ENCODE measurements at regions not wholly inside any gene's neighbourhood (a gene's known extent, or its start where the extent isn't known, plus 50 kb on each side); places are given as distances from the start of the nearest gene placed in this dataset.
"Not testable (repeated sequence)": the region's sequence is repeated elsewhere in the genome, so short reads cannot be mapped to it uniquely, and the experiment has no call there.

GRCh38 chrX:112341598-112341997 lies 259.0 kb upstream of the TRPC5 start:
- no peak overlapping the region for H3K4me3 Mint-ChIP-seq
- ChIA-PET POLR2A (no interaction called here), CTCF (no interaction called here)
- no peaks in the 10 kb centered on the region for H3K27me3 Mint-ChIP-seq (ENCODE audit: low read depth)
- no peak for DNase-seq
- H3K27ac Mint-ChIP-seq: no peak overlapping the region
- no peaks in the 10 kb centered on the region for H3K36me3 Mint-ChIP-seq (ENCODE audit: low read depth)
- H3K4me1 Mint-ChIP-seq (ENCODE audit: low read depth): no peaks in the 10 kb centered on the region
- no peaks in the 10 kb centered on the region for H3K9me3 Mint-ChIP-seq (ENCODE audit: insufficient read depth)
- no peak for ATAC-seq

- H3K27ac Mint-ChIP-seq: no peak overlapping the region
Measured at GRCh38 chrX:112313201-112313600, 230.6 kb upstream of the TRPC5 start.

GRCh38 chrX:112306027-112306426 lies 223.5 kb upstream of the TRPC5 start:
- no peak for DNase-seq
- Mint-ChIP-seq H3K4me1 (ENCODE audit: low read depth) (no peaks in the 10 kb centered on the region), H3K9me3 (ENCODE audit: insufficient read depth) (no peaks in the 10 kb centered on the region), H3K27me3 (ENCODE audit: low read depth) (no peaks in the 10 kb centered on the region), H3K36me3 (ENCODE audit: low read depth) (no peaks in the 10 kb centered on the region), H3K4me3 (no peak overlapping the region), H3K27ac (no peak overlapping the region)
- CTCF ChIA-PET: no interaction called here
- POLR2A ChIA-PET: no interaction called here
- ATAC-seq: no peak

More at GRCh38 chrX:112313201-112313600, 230.6 kb upstream of the TRPC5 start:
- Mint-ChIP-seq H3K9me3 (ENCODE audit: insufficient read depth) (no peaks in the 10 kb centered on the region), H3K4me1 (ENCODE audit: low read depth) (no peaks in the 10 kb centered on the region), H3K36me3 (ENCODE audit: low read depth) (no peaks in the 10 kb centered on the region), H3K4me3 (no peak overlapping the region), H3K27me3 (ENCODE audit: low read depth) (no peaks in the 10 kb centered on the region)
- POLR2A ChIA-PET: no interaction called here
- DNase-seq (no peak), ATAC-seq (no peak)
- CTCF ChIA-PET: no interaction called here

GRCh38 chrX:112279940-112280339 lies 197.4 kb upstream of the TRPC5 start:
- no peaks in the 10 kb centered on the region for H3K27me3 Mint-ChIP-seq (ENCODE audit: low read depth)
- no peak overlapping the region for H3K4me3 Mint-ChIP-seq
- ATAC-seq: no peak
- no peak overlapping the region for H3K27ac Mint-ChIP-seq
- H3K4me1 Mint-ChIP-seq (ENCODE audit: low read depth): no peaks in the 10 kb centered on the region
- H3K36me3 Mint-ChIP-seq (ENCODE audit: low read depth): no peaks in the 10 kb centered on the region
- CTCF ChIA-PET: no interaction called here
- no peak for DNase-seq
- POLR2A ChIA-PET: no interaction called here
- no peaks in the 10 kb centered on the region for H3K9me3 Mint-ChIP-seq (ENCODE audit: insufficient read depth)

GRCh38 chrX:112270991-112271390 lies 188.4 kb upstream of the TRPC5 start:
- Mint-ChIP-seq H3K27ac (no peak overlapping the region), H3K4me1 (ENCODE audit: low read depth) (no peaks in the 10 kb centered on the region), H3K4me3 (no peak overlapping the region), H3K27me3 (ENCODE audit: low read depth) (no peaks in the 10 kb centered on the region), H3K36me3 (ENCODE audit: low read depth) (no peaks in the 10 kb centered on the region), H3K9me3 (ENCODE audit: insufficient read depth) (no peaks in the 10 kb centered on the region)
- ATAC-seq: no peak
- CTCF ChIA-PET: no interaction called here
- POLR2A ChIA-PET: no interaction called here
- DNase-seq: no peak

GRCh38 chrX:112266136-112266535 lies 183.6 kb upstream of the TRPC5 start:
- no peaks in the 10 kb centered on the region for H3K9me3 Mint-ChIP-seq (ENCODE audit: insufficient read depth)
- ATAC-seq (no peak), DNase-seq (no peak)
- H3K27ac Mint-ChIP-seq: no peak overlapping the region
- no peaks in the 10 kb centered on the region for H3K27me3 Mint-ChIP-seq (ENCODE audit: low read depth)
- ChIA-PET POLR2A (no interaction called here), CTCF (no interaction called here)
- no peaks in the 10 kb centered on the region for H3K4me1 Mint-ChIP-seq (ENCODE audit: low read depth)
- no peak overlapping the region for H3K4me3 Mint-ChIP-seq
- H3K36me3 Mint-ChIP-seq (ENCODE audit: low read depth): no peaks in the 10 kb centered on the region

- no peaks in the 10 kb centered on the region for H3K9me3 Mint-ChIP-seq (ENCODE audit: insufficient read depth)
- no peaks in the 10 kb centered on the region for H3K4me1 Mint-ChIP-seq (ENCODE audit: low read depth)
- CTCF ChIA-PET: no interaction called here
Measured at GRCh38 chrX:112259375-112259774, 176.8 kb upstream of the TRPC5 start.

GRCh38 chrX:112254896-112255295 lies 172.3 kb upstream of the TRPC5 start:
- no peaks in the 10 kb centered on the region for H3K9me3 Mint-ChIP-seq (ENCODE audit: insufficient read depth)
- ChIA-PET CTCF (no interaction called here), POLR2A (no interaction called here)
- no peaks in the 10 kb centered on the region for H3K36me3 Mint-ChIP-seq (ENCODE audit: low read depth)
- H3K4me3 Mint-ChIP-seq: no peak overlapping the region
- ATAC-seq (no peak), DNase-seq (no peak)
- H3K27me3 Mint-ChIP-seq (ENCODE audit: low read depth): no peaks in the 10 kb centered on the region
- H3K4me1 Mint-ChIP-seq (ENCODE audit: low read depth): no peaks in the 10 kb centered on the region
- H3K27ac Mint-ChIP-seq: no peak overlapping the region

More at GRCh38 chrX:112259375-112259774, 176.8 kb upstream of the TRPC5 start:
- Mint-ChIP-seq H3K27me3 (ENCODE audit: low read depth) (no peaks in the 10 kb centered on the region), H3K4me3 (no peak overlapping the region), H3K36me3 (ENCODE audit: low read depth) (no peaks in the 10 kb centered on the region), H3K27ac (no peak overlapping the region)
- DNase-seq: no peak
- POLR2A ChIA-PET: no interaction called here
- ATAC-seq: no peak

GRCh38 chrX:112247714-112248113 lies 165.1 kb upstream of the TRPC5 start:
- Mint-ChIP-seq H3K27ac (no peak overlapping the region), H3K9me3 (ENCODE audit: insufficient read depth) (no peaks in the 10 kb centered on the region), H3K27me3 (ENCODE audit: low read depth) (no peaks in the 10 kb centered on the region), H3K4me3 (no peak overlapping the region), H3K36me3 (ENCODE audit: low read depth) (no peaks in the 10 kb centered on the region), H3K4me1 (ENCODE audit: low read depth) (no peaks in the 10 kb centered on the region)
- ATAC-seq (no peak), DNase-seq (no peak)
- ChIA-PET CTCF (no interaction called here), POLR2A (no interaction called here)

GRCh38 chrX:112235547-112235946 lies 153.0 kb upstream of the TRPC5 start:
- Mint-ChIP-seq H3K4me1 (ENCODE audit: low read depth) (no peaks in the 10 kb centered on the region), H3K27ac (no peak overlapping the region), H3K27me3 (ENCODE audit: low read depth) (no peaks in the 10 kb centered on the region), H3K36me3 (ENCODE audit: low read depth) (no peaks in the 10 kb centered on the region), H3K4me3 (no peak overlapping the region), H3K9me3 (ENCODE audit: insufficient read depth) (no peaks in the 10 kb centered on the region)
- ATAC-seq (no peak), DNase-seq (no peak)
- ChIA-PET CTCF (no interaction called here), POLR2A (no interaction called here)

GRCh38 chrX:112233164-112233563 lies 150.6 kb upstream of the TRPC5 start:
- ATAC-seq (no peak), DNase-seq (no peak)
- H3K27me3 Mint-ChIP-seq (ENCODE audit: low read depth): no peaks in the 10 kb centered on the region
- no peaks in the 10 kb centered on the region for H3K4me1 Mint-ChIP-seq (ENCODE audit: low read depth)
- no peaks in the 10 kb centered on the region for H3K9me3 Mint-ChIP-seq (ENCODE audit: insufficient read depth)
- H3K36me3 Mint-ChIP-seq (ENCODE audit: low read depth): no peaks in the 10 kb centered on the region
- ChIA-PET POLR2A (no interaction called here), CTCF (no interaction called here)
- no peak overlapping the region for H3K4me3 Mint-ChIP-seq
- no peak overlapping the region for H3K27ac Mint-ChIP-seq

GRCh38 chrX:112226795-112227194 lies 144.2 kb upstream of the TRPC5 start:
- H3K27me3 Mint-ChIP-seq (ENCODE audit: low read depth); H3K36me3 Mint-ChIP-seq (ENCODE audit: low read depth); H3K9me3 Mint-ChIP-seq (ENCODE audit: insufficient read depth); CTCF ChIA-PET; H3K27ac Mint-ChIP-seq; POLR2A ChIA-PET; ATAC-seq; H3K4me3 Mint-ChIP-seq; H3K4me1 Mint-ChIP-seq (ENCODE audit: low read depth); DNase-seq: not testable (repeated sequence)

GRCh38 chrX:112223391-112223790 lies 140.8 kb upstream of the TRPC5 start:
- H3K27me3 Mint-ChIP-seq (ENCODE audit: low read depth): no peaks in the 10 kb centered on the region
- H3K9me3 Mint-ChIP-seq (ENCODE audit: insufficient read depth): no peaks in the 10 kb centered on the region
- DNase-seq (no peak), ATAC-seq (no peak)
- CTCF ChIA-PET: interaction anchor here (1.0 kb wide), 1 partner anchor 11 kb away, joined by 3 read pairs; no protein-coding TSS in a partner anchor
- H3K36me3 Mint-ChIP-seq (ENCODE audit: low read depth): no peaks in the 10 kb centered on the region
- POLR2A ChIA-PET: no interaction called here
- no peak overlapping the region for H3K27ac Mint-ChIP-seq
- H3K4me1 Mint-ChIP-seq (ENCODE audit: low read depth): no peaks in the 10 kb centered on the region
- H3K4me3 Mint-ChIP-seq: no peak overlapping the region

All from activated CD8-positive, alpha-beta T cell treated with anti-CD3 and anti-CD28 coated beads, Interleukin-2, amount 10 ng/mL, durations not matched to agents 7 days and 5 days (primary cell).